GM23338 (cell line): ENCODE measurements at regions not wholly inside any gene's neighbourhood (a gene's known extent, or its start where the extent isn't known, plus 50 kb on each side); places are given as distances from the start of the nearest gene placed in this dataset.

ENCODE experiments used
- ATAC-seq: fragments of 200-7000 bp; cut with Tn5 transposase; 3 replicates; pipeline ENCODE4 v1.9.1; 2020
- DNase-seq: peaks from one replicate; pipeline ENCODE4 v3.0.0-alpha.2; 2015; ENCODE audit warnings: low spot score
- H2AFZ ChIP-seq: fragments of 200-600 bp; sonication (generic); 2 replicates; pipeline ENCODE4 v1.8.0; 2016; ENCODE audit warnings: antibody characterized with exemption, mild to moderate bottlenecking, moderate library complexity
- H3F3A ChIP-seq: fragments of 200-600 bp; sonication (generic); replicated peaks from 2 replicates; pipeline ENCODE4 v1.8.0; 2017; ENCODE audit warnings: antibody characterized with exemption, mixed run types, low read depth
- H3K27ac ChIP-seq: fragments of 200-600 bp; sonication (generic); 2 replicates; pipeline ENCODE4 v1.6.1; 2016; ENCODE audit warnings: low read depth
- H3K27me3 ChIP-seq: fragments of 200-600 bp; sonication (generic); 2 replicates; pipeline ENCODE4 v1.8.0; 2016; ENCODE audit warnings: mild to moderate bottlenecking, mixed run types, moderate library complexity; ENCODE audit not compliant: insufficient read depth
- H3K36me3 ChIP-seq: fragments of 200-600 bp; sonication (generic); 2 replicates; pipeline ENCODE4 v1.8.0; 2016; ENCODE audit warnings: mild to moderate bottlenecking; ENCODE audit not compliant: insufficient read depth
- H3K4me1 ChIP-seq: fragments of 200-600 bp; sonication (generic); 2 replicates; pipeline ENCODE4 v1.8.0; 2016; ENCODE audit warnings: mild to moderate bottlenecking, moderate library complexity; ENCODE audit not compliant: insufficient read depth
- H3K4me2 ChIP-seq: fragments of 200-600 bp; sonication (generic); 2 replicates; pipeline ENCODE4 v1.7.1; 2017; ENCODE audit warnings: mixed run types
- H3K4me3 ChIP-seq: fragments of 200-600 bp; sonication (generic); 2 replicates; pipeline ENCODE4 v1.6.1; 2016; ENCODE audit warnings: mixed run types
- H3K79me2 ChIP-seq: fragments of 200-600 bp; sonication (generic); replicated peaks from 2 replicates; pipeline ENCODE4 v1.8.0; 2017; ENCODE audit warnings: mild to moderate bottlenecking; ENCODE audit not compliant: insufficient read depth
- H3K9me2 ChIP-seq: fragments of 200-600 bp; sonication (generic); 2 replicates; pipeline ENCODE4 v1.8.0; 2017; ENCODE audit not compliant: insufficient read depth
- H4K20me1 ChIP-seq: fragments of 200-600 bp; sonication (generic); replicated peaks from 2 replicates; pipeline ENCODE4 v1.8.0; 2017; ENCODE audit warnings: mild to moderate bottlenecking; ENCODE audit not compliant: insufficient read depth
- H3K27ac Mint-ChIP-seq: 2 replicates; pipeline ENCODE4 v1.8.0; 2020; ENCODE audit warnings: inconsistent platforms, mild to moderate bottlenecking, moderate library complexity, mixed read lengths
- H3K27me3 Mint-ChIP-seq: 3 replicates; pipeline ENCODE4 v1.8.0; 2022; ENCODE audit warnings: low read depth, mild to moderate bottlenecking, moderate library complexity, mixed read lengths, inconsistent platforms; ENCODE audit not compliant: insufficient read depth, poor library complexity
- H3K36me3 Mint-ChIP-seq: 3 replicates; pipeline ENCODE4 v1.8.0; 2021; ENCODE audit warnings: low read depth, mild to moderate bottlenecking, inconsistent platforms, moderate library complexity, mixed read lengths
- H3K4me1 Mint-ChIP-seq: 3 replicates; pipeline ENCODE4 v1.8.0; 2020; ENCODE audit warnings: mild to moderate bottlenecking, inconsistent platforms, mixed read lengths
- H3K4me3 Mint-ChIP-seq: 3 replicates; pipeline ENCODE4 v1.8.0; 2021; ENCODE audit warnings: moderate library complexity, mild to moderate bottlenecking, inconsistent platforms, mixed read lengths
- H3K9me3 Mint-ChIP-seq: 3 replicates; pipeline ENCODE4 v1.8.0; 2020; ENCODE audit warnings: moderate library complexity, mild to moderate bottlenecking, inconsistent platforms, mixed read lengths
- CREB1 ChIP-seq: fragments of 250-450 bp; sonication (Bioruptor Pico); IDR thresholded peaks from 2 replicates; pipeline ENCODE4 v1.5.0; 2020; ENCODE audit warnings: low read depth, mild to moderate bottlenecking, moderate library complexity
- EZH2phosphoT487 ChIP-seq: fragments of 200-600 bp; sonication (generic); IDR thresholded peaks from one replicate; pipeline ENCODE4 v1.8.1; 2018; ENCODE audit warnings: antibody characterized with exemption; ENCODE audit not compliant: unreplicated experiment
- JUNB ChIP-seq: IDR thresholded peaks from one replicate; pipeline ENCODE4 v1.6.1; 2016; ENCODE audit warnings: antibody characterized with exemption; ENCODE audit not compliant: unreplicated experiment
- NANOG ChIP-seq: IDR thresholded peaks from 2 replicates; pipeline ENCODE4 v1.6.1; 2016; ENCODE audit warnings: antibody characterized with exemption, borderline replicate concordance
- POLR2AphosphoS5 ChIP-seq: IDR thresholded peaks from 2 replicates; pipeline ENCODE4 v1.6.1; 2016; ENCODE audit warnings: antibody characterized with exemption, low read depth
- STAT1 ChIP-seq: IDR thresholded peaks from one replicate; pipeline ENCODE4 v1.6.1; 2016; ENCODE audit warnings: antibody characterized with exemption; ENCODE audit not compliant: unreplicated experiment
- ZNF114 ChIP-seq: fragments of 250-450 bp; sonication (Bioruptor Pico); IDR thresholded peaks from 2 replicates; pipeline ENCODE4 v1.5.0; 2020; ENCODE audit warnings: mild to moderate bottlenecking, moderate library complexity
- ZNF331 ChIP-seq: fragments of 250-450 bp; sonication (Bioruptor Pico); IDR thresholded peaks from 2 replicates; pipeline ENCODE4 v1.5.0; 2020; ENCODE audit warnings: low read depth, mild to moderate bottlenecking, moderate library complexity
- TF ChIP-seq, protein P1 (sequence below): fragments of 250-450 bp; sonication (Bioruptor Pico); IDR thresholded peaks from 2 replicates; pipeline ENCODE4 v1.5.0; 2020; ENCODE audit warnings: mild to moderate bottlenecking, moderate library complexity
- TF ChIP-seq, protein P2 (sequence below): IDR thresholded peaks from 2 replicates; pipeline ENCODE4 v1.6.1; 2016; ENCODE audit warnings: antibody characterized with exemption
- TF ChIP-seq, protein P3 (sequence below): IDR thresholded peaks from one replicate; pipeline ENCODE4 v1.6.1; 2018; ENCODE audit warnings: antibody characterized with exemption; ENCODE audit not compliant: unreplicated experiment
- TF ChIP-seq, protein P4 (sequence below), 2 experiments: fragments of 200-600 bp in 1 of 2; sonication (generic) in 1 of 2; conservative IDR thresholded peaks; 2 replicates each; pipeline versions ENCODE4 v1.5.1 to v1.6.1; 2016 to 2017; ENCODE audit warnings: antibody characterized with exemption in 2 of 2, low read depth in 2 of 2, mild to moderate bottlenecking in 2 of 2, moderate library complexity in 1 of 2

DNA sequence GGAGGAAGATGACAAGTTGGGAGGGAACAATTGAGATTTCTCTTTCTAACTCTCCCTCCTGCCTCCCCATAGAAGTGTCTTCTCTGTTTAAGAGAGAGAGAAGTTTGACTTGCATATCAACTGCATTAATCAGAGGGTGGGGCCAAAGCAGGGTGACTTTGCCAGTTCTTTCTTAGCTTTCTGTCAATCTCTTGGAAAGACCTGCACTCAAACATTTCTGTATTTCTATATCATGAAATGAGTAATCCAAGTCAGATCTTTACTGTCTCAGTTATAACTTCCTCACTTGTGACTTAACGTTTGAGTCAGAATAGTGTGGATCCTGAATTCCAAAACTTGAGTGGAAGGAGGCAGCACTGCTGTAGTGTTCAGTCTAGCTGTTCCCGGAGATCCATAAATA lies 180.8 kb upstream of the KCNK2 start (continued):
- TF ChIP-seq, protein P1, sequence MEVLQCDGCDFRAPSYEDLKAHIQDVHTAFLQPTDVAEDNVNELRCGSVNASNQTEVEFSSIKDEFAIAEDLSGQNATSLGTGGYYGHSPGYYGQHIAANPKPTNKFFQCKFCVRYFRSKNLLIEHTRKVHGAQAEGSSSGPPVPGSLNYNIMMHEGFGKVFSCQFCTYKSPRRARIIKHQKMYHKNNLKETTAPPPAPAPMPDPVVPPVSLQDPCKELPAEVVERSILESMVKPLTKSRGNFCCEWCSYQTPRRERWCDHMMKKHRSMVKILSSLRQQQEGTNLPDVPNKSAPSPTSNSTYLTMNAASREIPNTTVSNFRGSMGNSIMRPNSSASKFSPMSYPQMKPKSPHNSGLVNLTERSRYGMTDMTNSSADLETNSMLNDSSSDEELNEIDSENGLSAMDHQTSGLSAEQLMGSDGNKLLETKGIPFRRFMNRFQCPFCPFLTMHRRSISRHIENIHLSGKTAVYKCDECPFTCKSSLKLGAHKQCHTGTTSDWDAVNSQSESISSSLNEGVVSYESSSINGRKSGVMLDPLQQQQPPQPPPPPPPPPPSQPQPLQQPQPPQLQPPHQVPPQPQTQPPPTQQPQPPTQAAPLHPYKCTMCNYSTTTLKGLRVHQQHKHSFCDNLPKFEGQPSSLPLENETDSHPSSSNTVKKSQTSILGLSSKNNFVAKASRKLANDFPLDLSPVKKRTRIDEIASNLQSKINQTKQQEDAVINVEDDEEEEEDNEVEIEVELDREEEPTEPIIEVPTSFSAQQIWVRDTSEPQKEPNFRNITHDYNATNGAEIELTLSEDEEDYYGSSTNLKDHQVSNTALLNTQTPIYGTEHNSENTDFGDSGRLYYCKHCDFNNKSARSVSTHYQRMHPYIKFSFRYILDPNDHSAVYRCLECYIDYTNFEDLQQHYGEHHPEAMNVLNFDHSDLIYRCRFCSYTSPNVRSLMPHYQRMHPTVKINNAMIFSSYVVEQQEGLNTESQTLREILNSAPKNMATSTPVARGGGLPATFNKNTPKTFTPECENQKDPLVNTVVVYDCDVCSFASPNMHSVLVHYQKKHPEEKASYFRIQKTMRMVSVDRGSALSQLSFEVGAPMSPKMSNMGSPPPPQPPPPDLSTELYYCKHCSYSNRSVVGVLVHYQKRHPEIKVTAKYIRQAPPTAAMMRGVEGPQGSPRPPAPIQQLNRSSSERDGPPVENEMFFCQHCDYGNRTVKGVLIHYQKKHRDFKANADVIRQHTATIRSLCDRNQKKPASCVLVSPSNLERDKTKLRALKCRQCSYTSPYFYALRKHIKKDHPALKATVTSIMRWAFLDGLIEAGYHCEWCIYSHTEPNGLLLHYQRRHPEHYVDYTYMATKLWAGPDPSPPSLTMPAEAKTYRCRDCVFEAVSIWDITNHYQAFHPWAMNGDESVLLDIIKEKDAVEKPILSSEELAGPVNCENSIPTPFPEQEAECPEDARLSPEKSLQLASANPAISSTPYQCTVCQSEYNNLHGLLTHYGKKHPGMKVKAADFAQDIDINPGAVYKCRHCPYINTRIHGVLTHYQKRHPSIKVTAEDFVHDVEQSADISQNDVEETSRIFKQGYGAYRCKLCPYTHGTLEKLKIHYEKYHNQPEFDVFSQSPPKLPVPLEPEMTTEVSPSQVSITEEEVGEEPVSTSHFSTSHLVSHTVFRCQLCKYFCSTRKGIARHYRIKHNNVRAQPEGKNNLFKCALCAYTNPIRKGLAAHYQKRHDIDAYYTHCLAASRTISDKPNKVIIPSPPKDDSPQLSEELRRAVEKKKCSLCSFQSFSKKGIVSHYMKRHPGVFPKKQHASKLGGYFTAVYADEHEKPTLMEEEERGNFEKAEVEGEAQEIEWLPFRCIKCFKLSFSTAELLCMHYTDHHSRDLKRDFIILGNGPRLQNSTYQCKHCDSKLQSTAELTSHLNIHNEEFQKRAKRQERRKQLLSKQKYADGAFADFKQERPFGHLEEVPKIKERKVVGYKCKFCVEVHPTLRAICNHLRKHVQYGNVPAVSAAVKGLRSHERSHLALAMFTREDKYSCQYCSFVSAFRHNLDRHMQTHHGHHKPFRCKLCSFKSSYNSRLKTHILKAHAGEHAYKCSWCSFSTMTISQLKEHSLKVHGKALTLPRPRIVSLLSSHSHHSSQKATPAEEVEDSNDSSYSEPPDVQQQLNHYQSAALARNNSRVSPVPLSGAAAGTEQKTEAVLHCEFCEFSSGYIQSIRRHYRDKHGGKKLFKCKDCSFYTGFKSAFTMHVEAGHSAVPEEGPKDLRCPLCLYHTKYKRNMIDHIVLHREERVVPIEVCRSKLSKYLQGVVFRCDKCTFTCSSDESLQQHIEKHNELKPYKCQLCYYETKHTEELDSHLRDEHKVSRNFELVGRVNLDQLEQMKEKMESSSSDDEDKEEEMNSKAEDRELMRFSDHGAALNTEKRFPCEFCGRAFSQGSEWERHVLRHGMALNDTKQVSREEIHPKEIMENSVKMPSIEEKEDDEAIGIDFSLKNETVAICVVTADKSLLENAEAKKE = no peak
- TF ChIP-seq EZH2phosphoT487 = no peak

DNA sequence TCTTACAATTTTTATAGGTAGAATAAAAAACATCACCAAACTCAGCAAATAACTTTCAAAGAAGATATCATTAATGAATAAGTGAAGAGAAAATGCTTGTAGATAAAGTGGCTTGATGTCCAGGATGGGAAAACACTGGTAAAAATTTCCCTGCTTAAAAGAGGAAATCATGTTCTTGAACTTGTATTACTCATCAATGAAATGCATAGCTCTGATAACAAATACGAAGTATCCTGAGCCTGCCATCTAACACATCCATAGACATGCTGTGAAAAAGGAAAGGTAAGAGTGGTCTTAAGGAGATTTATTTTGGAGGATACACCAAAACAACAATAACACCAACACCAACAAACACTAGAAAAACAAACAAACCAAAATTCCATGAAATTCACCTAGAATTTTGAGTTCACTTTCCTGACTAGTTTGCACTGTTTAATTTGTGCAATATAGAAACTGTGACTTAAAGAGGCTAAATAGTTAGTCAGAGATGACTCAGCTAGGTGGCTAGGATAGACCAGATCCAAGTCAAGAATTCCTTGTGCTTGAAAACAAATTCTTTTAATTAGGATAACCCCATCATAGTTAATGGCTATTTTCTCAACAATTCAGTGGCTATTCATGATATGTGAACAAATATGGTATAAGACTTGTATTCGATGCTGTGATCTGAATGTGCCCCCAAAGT lies 179.8 kb upstream of the KCNK2 start:
- no peak overlapping the region for H2AFZ ChIP-seq
- TF ChIP-seq JUNB = no peak
- no peak for TF ChIP-seq ZNF331 (CRISPR knock-in tag)
- TF ChIP-seq, protein P2, sequence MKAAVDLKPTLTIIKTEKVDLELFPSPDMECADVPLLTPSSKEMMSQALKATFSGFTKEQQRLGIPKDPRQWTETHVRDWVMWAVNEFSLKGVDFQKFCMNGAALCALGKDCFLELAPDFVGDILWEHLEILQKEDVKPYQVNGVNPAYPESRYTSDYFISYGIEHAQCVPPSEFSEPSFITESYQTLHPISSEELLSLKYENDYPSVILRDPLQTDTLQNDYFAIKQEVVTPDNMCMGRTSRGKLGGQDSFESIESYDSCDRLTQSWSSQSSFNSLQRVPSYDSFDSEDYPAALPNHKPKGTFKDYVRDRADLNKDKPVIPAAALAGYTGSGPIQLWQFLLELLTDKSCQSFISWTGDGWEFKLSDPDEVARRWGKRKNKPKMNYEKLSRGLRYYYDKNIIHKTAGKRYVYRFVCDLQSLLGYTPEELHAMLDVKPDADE = no peak
- TF ChIP-seq, protein P3, sequence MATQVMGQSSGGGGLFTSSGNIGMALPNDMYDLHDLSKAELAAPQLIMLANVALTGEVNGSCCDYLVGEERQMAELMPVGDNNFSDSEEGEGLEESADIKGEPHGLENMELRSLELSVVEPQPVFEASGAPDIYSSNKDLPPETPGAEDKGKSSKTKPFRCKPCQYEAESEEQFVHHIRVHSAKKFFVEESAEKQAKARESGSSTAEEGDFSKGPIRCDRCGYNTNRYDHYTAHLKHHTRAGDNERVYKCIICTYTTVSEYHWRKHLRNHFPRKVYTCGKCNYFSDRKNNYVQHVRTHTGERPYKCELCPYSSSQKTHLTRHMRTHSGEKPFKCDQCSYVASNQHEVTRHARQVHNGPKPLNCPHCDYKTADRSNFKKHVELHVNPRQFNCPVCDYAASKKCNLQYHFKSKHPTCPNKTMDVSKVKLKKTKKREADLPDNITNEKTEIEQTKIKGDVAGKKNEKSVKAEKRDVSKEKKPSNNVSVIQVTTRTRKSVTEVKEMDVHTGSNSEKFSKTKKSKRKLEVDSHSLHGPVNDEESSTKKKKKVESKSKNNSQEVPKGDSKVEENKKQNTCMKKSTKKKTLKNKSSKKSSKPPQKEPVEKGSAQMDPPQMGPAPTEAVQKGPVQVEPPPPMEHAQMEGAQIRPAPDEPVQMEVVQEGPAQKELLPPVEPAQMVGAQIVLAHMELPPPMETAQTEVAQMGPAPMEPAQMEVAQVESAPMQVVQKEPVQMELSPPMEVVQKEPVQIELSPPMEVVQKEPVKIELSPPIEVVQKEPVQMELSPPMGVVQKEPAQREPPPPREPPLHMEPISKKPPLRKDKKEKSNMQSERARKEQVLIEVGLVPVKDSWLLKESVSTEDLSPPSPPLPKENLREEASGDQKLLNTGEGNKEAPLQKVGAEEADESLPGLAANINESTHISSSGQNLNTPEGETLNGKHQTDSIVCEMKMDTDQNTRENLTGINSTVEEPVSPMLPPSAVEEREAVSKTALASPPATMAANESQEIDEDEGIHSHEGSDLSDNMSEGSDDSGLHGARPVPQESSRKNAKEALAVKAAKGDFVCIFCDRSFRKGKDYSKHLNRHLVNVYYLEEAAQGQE = no peak
- TF ChIP-seq, protein P4, sequence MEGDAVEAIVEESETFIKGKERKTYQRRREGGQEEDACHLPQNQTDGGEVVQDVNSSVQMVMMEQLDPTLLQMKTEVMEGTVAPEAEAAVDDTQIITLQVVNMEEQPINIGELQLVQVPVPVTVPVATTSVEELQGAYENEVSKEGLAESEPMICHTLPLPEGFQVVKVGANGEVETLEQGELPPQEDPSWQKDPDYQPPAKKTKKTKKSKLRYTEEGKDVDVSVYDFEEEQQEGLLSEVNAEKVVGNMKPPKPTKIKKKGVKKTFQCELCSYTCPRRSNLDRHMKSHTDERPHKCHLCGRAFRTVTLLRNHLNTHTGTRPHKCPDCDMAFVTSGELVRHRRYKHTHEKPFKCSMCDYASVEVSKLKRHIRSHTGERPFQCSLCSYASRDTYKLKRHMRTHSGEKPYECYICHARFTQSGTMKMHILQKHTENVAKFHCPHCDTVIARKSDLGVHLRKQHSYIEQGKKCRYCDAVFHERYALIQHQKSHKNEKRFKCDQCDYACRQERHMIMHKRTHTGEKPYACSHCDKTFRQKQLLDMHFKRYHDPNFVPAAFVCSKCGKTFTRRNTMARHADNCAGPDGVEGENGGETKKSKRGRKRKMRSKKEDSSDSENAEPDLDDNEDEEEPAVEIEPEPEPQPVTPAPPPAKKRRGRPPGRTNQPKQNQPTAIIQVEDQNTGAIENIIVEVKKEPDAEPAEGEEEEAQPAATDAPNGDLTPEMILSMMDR (conservative IDR thresholded peaks at IDR 0.05; ENCODE audit: low read depth in 2 of 2) = no peak
- no peak for TF ChIP-seq STAT1
- no peak for TF ChIP-seq EZH2phosphoT487
- no peak for TF ChIP-seq POLR2AphosphoS5
- no peak for TF ChIP-seq CREB1 (CRISPR knock-in tag)
- TF ChIP-seq NANOG = no peak
- no peak for TF ChIP-seq ZNF114

More for the DNA sequence above, 179.8 kb upstream of the KCNK2 start:
- H3K4me3 ChIP-seq = no peak overlapping the region
- H3F3A ChIP-seq = no peaks in the 10 kb centered on the region
- H3K4me2 ChIP-seq = no peak overlapping the region
- DNase-seq = no peak
- no peaks in the 10 kb centered on the region for H3K27me3 Mint-ChIP-seq
- H3K27me3 ChIP-seq = no peaks in the 10 kb centered on the region
- no peak for ATAC-seq
- H3K36me3 Mint-ChIP-seq = no peaks in the 10 kb centered on the region
- H3K9me3 Mint-ChIP-seq = no peaks in the 10 kb centered on the region
- no peaks in the 10 kb centered on the region for H3K79me2 ChIP-seq
- no peak overlapping the region for H3K27ac Mint-ChIP-seq
- no peaks in the 10 kb centered on the region for H3K9me2 ChIP-seq
- no peaks in the 10 kb centered on the region for H3K4me1 ChIP-seq
- H3K4me3 Mint-ChIP-seq = no peak overlapping the region
- no peak overlapping the region for H3K27ac ChIP-seq
- H3K36me3 ChIP-seq = no peaks in the 10 kb centered on the region
- H3K4me1 Mint-ChIP-seq = no peaks in the 10 kb centered on the region; the same call in 2 of the 3 replicates
- no peaks in the 10 kb centered on the region for H4K20me1 ChIP-seq
